ENCODE measurements at regions not wholly inside any gene's neighbourhood (a gene's known extent, or its start where the extent isn't known, plus 50 kb on each side); places are given as distances from the start of the nearest gene placed in this dataset.

DNA sequence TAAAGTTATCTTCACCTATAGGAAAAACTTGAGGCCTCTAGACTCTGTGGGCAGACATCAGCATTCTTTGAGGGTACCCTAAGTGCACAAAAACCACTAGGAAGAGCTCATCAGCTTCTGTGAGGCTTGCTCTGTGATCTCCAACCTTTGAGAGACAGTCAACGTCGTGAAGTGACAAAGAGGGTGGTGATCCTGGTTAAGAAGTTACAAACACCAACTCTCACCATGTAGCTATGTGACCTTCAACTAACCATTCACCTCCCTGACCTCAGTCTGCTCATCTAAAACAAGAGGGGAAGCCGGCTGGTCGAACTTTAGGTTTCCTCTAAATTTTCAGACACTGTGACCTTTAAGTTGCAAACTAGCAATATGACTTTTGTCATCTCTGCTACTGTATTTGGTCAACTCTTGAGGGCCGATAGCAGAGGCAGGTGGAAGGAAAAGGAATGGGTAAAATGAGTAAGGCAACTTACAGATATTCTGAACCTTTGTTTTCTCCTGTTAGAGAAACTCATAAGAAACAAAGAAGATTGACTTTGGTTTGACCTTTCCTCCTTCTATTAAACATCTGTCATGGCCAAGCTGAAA, 103.2 kb upstream of the PARP11 start:
- dilution Hi-C loops (cut with MboI; ENCODE audit: extremely low pct_ligation_motif_present, low sequenced_read_pairs), result no loop called here
- H2AFZ ChIP-seq (ENCODE audit: low read depth, low read length), result no peak overlapping the region
- POLR2A ChIA-PET, result no interaction called here
- no peaks in the 10 kb centered on the region for H3K9me1 ChIP-seq (replicated peaks; ENCODE audit: control insufficient read depth, extremely low read depth, insufficient read depth, low read length)
- no peak overlapping the region for H3K9ac ChIP-seq (replicated peaks; ENCODE audit: extremely low read depth, insufficient read depth, low read length)
- no peaks in the 10 kb centered on the region for H4K20me1 ChIP-seq (replicated peaks; ENCODE audit: control insufficient read depth, extremely low read depth, insufficient read depth, low read length)
- CTCF ChIA-PET, result no interaction called here
- FAIRE-seq (no peak), DNase-seq (ENCODE audit: low read depth, low spot score) (no peak)
- no peaks in the 10 kb centered on the region for H3K36me3 ChIP-seq (ENCODE audit: control insufficient read depth in 2 of 2, extremely low read depth in 1 of 2, insufficient read depth in 2 of 2, low read length in 2 of 2)
- no peaks in the 10 kb centered on the region for H3K79me2 ChIP-seq (ENCODE audit: control insufficient read depth, insufficient read depth, low read length)
- BruUV-seq (replicated peaks), result no TSS peak
- TF ChIP-seq EZH2 (IDR thresholded peaks at IDR 0.05; ENCODE audit: borderline replicate concordance, low read depth, low read length, severe bottlenecking), result no peak
- TF ChIP-seq, protein P1, sequence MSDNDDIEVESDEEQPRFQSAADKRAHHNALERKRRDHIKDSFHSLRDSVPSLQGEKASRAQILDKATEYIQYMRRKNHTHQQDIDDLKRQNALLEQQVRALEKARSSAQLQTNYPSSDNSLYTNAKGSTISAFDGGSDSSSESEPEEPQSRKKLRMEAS (IDR thresholded peaks at IDR 0.05; ENCODE audit: insufficient read depth, insufficient read length), result no peak
- TF ChIP-seq POLR2A (IDR thresholded peaks at IDR 0.05; ENCODE audit: low read depth, low read length), result no peak
- no peak for TF ChIP-seq GATA2 (IDR thresholded peaks at IDR 0.05; ENCODE audit: insufficient read depth, insufficient read length, low read depth, low read length)
- TF ChIP-seq, protein P2, sequence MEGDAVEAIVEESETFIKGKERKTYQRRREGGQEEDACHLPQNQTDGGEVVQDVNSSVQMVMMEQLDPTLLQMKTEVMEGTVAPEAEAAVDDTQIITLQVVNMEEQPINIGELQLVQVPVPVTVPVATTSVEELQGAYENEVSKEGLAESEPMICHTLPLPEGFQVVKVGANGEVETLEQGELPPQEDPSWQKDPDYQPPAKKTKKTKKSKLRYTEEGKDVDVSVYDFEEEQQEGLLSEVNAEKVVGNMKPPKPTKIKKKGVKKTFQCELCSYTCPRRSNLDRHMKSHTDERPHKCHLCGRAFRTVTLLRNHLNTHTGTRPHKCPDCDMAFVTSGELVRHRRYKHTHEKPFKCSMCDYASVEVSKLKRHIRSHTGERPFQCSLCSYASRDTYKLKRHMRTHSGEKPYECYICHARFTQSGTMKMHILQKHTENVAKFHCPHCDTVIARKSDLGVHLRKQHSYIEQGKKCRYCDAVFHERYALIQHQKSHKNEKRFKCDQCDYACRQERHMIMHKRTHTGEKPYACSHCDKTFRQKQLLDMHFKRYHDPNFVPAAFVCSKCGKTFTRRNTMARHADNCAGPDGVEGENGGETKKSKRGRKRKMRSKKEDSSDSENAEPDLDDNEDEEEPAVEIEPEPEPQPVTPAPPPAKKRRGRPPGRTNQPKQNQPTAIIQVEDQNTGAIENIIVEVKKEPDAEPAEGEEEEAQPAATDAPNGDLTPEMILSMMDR (IDR thresholded peaks at IDR 0.05; ENCODE audit: extremely low read depth in 1 of 2, insufficient read depth in 1 of 2, low read depth in 1 of 2, low read length in 2 of 2), result no peak
- no peak for TF ChIP-seq POLR2AphosphoS5 (IDR thresholded peaks at IDR 0.05; ENCODE audit: insufficient read depth, low read depth, low read length)
- no peak for TF ChIP-seq FOS (IDR thresholded peaks at IDR 0.05; ENCODE audit: borderline replicate concordance, insufficient read depth, low read length)
- TF ChIP-seq MYC (IDR thresholded peaks at IDR 0.05; ENCODE audit: low read depth, low read length), result no peak
- TF ChIP-seq JUN (IDR thresholded peaks at IDR 0.05; ENCODE audit: borderline replicate concordance, insufficient read depth, insufficient read length, low read depth), result no peak
- H3K27ac ChIP-seq (ENCODE audit: insufficient read depth, low read depth, low read length), result no peak overlapping the region
- H3K4me2 ChIP-seq (ENCODE audit: insufficient read depth, low read length), result no peak overlapping the region
- H3K27me3 ChIP-seq (ENCODE audit: control insufficient read depth in 2 of 2, insufficient read depth in 2 of 2, low read length in 2 of 2), result no peaks in the 10 kb centered on the region
- intact Hi-C loops (cut with micrococcal nuclease), result no loop called here
- H3K4me1 ChIP-seq (ENCODE audit: control insufficient read depth, extremely low read depth, insufficient read depth, low read length), result no peaks in the 10 kb centered on the region
- no peak overlapping the region for H3K4me3 ChIP-seq (replicated peaks in 1 of 3; ENCODE audit: insufficient read depth in 1 of 3, low read depth in 1 of 3, low read length in 3 of 3)
- no peaks in the 10 kb centered on the region for H3K9me3 ChIP-seq (replicated peaks; ENCODE audit: control insufficient read depth, insufficient read depth, low read length)

Data from endothelial cell of umbilical vein (primary cell).